GM12878 (cell line): ENCODE measurements at regions not wholly inside any gene's neighbourhood (a gene's known extent, or its start where the extent isn't known, plus 50 kb on each side); places are given as distances from the start of the nearest gene placed in this dataset.

ENCODE experiments used
- ATAC-seq: fragments of 200-7000 bp; cut with Tn5 transposase; 3 replicates; pipeline ENCODE4 v1.9.1; 2020; ENCODE audit warnings: mild to moderate bottlenecking, moderate library complexity
- BruUV-seq: library from RNA; stranded (reverse); fragments of 400-500 nt; replicated peaks from 2 replicates; lab custom pipeline; 2021; lab: Mats Ljungman, UMichigan
- CTCF ChIA-PET: fragments of 300-600 bp; sonication (Branson Sonifier 250); formaldehyde crosslinking; extraction: SDS; loops from one replicate; lab custom pipeline; 2021; ENCODE audit warnings: inconsistent platforms; lab: Yijun Ruan, JAX
- POLR2A ChIA-PET: fragments of 350-600 bp; formaldehyde crosslinking; extraction: SDS; loops from one replicate; lab custom pipeline; 2021; ENCODE audit warnings: inconsistent platforms; lab: Charles Lee
- RAD21 ChIA-PET: fragments of 300-600 bp; sonication (Branson Sonifier 250); formaldehyde crosslinking; loops from one replicate; lab custom pipeline; 2023; ENCODE audit warnings: antibody characterized with exemption; ENCODE audit not compliant: unreplicated experiment; lab: Charles Lee
- SMC1A ChIA-PET: fragments of 300-600 bp; sonication (Branson Sonifier 250); formaldehyde crosslinking; loops from one replicate; lab custom pipeline; 2023; ENCODE audit not compliant: unreplicated experiment, uncharacterized antibody; lab: Charles Lee
- DNase-seq: peaks from one replicate; pipeline ENCODE4 v3.0.0-alpha.2; 2011; ENCODE audit warnings: low read depth, low spot score
- FAIRE-seq: peaks from 3 replicates; lab custom pipeline; 2011; peaks lifted over from hg19 to GRCh38; lab: Jason Lieb, UNC
- H2AFZ ChIP-seq: 2 replicates; pipeline ENCODE4 v1.6.0; 2011; ENCODE audit warnings: low read depth, low read length, control low read depth; ENCODE audit not compliant: control insufficient read depth
- H3K27ac ChIP-seq: 2 replicates; pipeline ENCODE4 v1.5.1; 2011; ENCODE audit warnings: control low read depth; ENCODE audit not compliant: control insufficient read depth, insufficient read depth
- H3K27me3 ChIP-seq, 2 experiments: replicated peaks in 1 of 2; 2 replicates each; pipeline versions ENCODE4 v1.6.0 to v1.6.1; 2011; ENCODE audit warnings: low read length in 1 of 2; ENCODE audit not compliant: control insufficient read depth in 2 of 2, insufficient read depth in 2 of 2
- H3K36me3 ChIP-seq, 2 experiments: 2 replicates each; pipeline ENCODE4 v1.5.1; 2011; ENCODE audit warnings: low read length in 1 of 2; ENCODE audit not compliant: control insufficient read depth in 2 of 2, insufficient read depth in 2 of 2
- H3K4me1 ChIP-seq: 2 replicates; pipeline ENCODE4 v1.6.1; 2011; ENCODE audit warnings: mild to moderate bottlenecking, low read length, moderate library complexity, mixed read lengths; ENCODE audit not compliant: control insufficient read depth, insufficient read depth
- H3K4me2 ChIP-seq: 2 replicates; pipeline ENCODE4 v1.6.0; 2011; ENCODE audit warnings: control low read depth; ENCODE audit not compliant: control insufficient read depth, insufficient read depth
- H3K4me3 ChIP-seq: fragments of 200-600 bp; sonication (generic); 2 replicates; pipeline ENCODE4 v1.5.1; 2016
- H3K79me2 ChIP-seq: 2 replicates; pipeline ENCODE4 v1.6.0; 2011; ENCODE audit warnings: low read length; ENCODE audit not compliant: control insufficient read depth, insufficient read depth
- H3K9ac ChIP-seq: 2 replicates; pipeline ENCODE4 v1.8.0; 2011; ENCODE audit warnings: low read length, control low read depth, mixed read lengths; ENCODE audit not compliant: control insufficient read depth, insufficient read depth
- H3K9me3 ChIP-seq: replicated peaks from 3 replicates; pipeline ENCODE4 v1.5.1; 2011; ENCODE audit warnings: mild to moderate bottlenecking, low read length; ENCODE audit not compliant: control insufficient read depth, insufficient read depth
- H4K20me1 ChIP-seq: 2 replicates; pipeline ENCODE4 v1.6.0; 2011; ENCODE audit not compliant: control insufficient read depth, insufficient read depth
- BCL11A ChIP-seq: IDR thresholded peaks from 2 replicates; pipeline ENCODE4 v1.6.1; 2011; ENCODE audit warnings: low read depth, low read length
- BCL3 ChIP-seq: IDR thresholded peaks from 2 replicates; pipeline ENCODE4 v1.6.1; 2011; ENCODE audit warnings: borderline replicate concordance, low read depth, mild to moderate bottlenecking, moderate library complexity, low read length; ENCODE audit not compliant: insufficient read depth, poor library complexity, severe bottlenecking
- E2F4 ChIP-seq: IDR thresholded peaks from 2 replicates; pipeline ENCODE4 v1.6.1; 2012; ENCODE audit warnings: low read depth, low read length, improper control_type of control experiment
- ETV6 ChIP-seq, 2 experiments: fragments of 450-650 bp in 1 of 2; IDR thresholded peaks in 1 of 2; conservative IDR thresholded peaks in 1 of 2; 2 replicates each; pipeline ENCODE4 v1.6.1; 2014; ENCODE audit warnings: antibody characterized with exemption in 1 of 2, borderline replicate concordance in 1 of 2, low read depth in 1 of 2, mild to moderate bottlenecking in 1 of 2, moderate library complexity in 1 of 2
- IKZF2 ChIP-seq, 2 experiments: fragments of 450-650 bp; IDR thresholded peaks; 2 replicates each; pipeline ENCODE4 v1.6.1; 2017; ENCODE audit warnings: mild to moderate bottlenecking in 2 of 2, moderate library complexity in 2 of 2
- RB1 ChIP-seq: fragments of 450-650 bp; formaldehyde crosslinking; IDR thresholded peaks from 2 replicates; pipeline ENCODE4 v1.6.1; 2017; ENCODE audit warnings: mild to moderate bottlenecking, borderline replicate concordance
- RBBP5 ChIP-seq: fragments of 200-600 bp; sonication (generic); conservative IDR thresholded peaks from 2 replicates; pipeline ENCODE4 v1.6.1; 2016
- RUNX3 ChIP-seq: IDR thresholded peaks from 2 replicates; pipeline ENCODE4 v1.6.1; 2012; ENCODE audit warnings: low read length, inconsistent platforms
- SP1 ChIP-seq: IDR thresholded peaks from one replicate; pipeline ENCODE4 v1.6.1; 2011; ENCODE audit warnings: low read depth, low read length
- TCF12 ChIP-seq: IDR thresholded peaks from 2 replicates; pipeline ENCODE4 v1.6.1; 2011; ENCODE audit warnings: low read depth, mild to moderate bottlenecking, low read length
- ZNF384 ChIP-seq: IDR thresholded peaks from 2 replicates; pipeline ENCODE4 v1.6.1; 2012; ENCODE audit warnings: low read depth, mild to moderate bottlenecking, low read length, improper control_type of control experiment, borderline replicate concordance
- WGBS: methylation state at CpG from one replicate; pipeline ENCODE4 v1.1.6; 2016; ENCODE audit warnings: low lambda C conversion rate; ENCODE audit not compliant: insufficient replicate concordance, insufficient coverage; ENCODE audit errors: missing lambda C conversion rate; 5-methylcytosine and 5-hydroxymethylcytosine counted together
- in situ Hi-C: fragments of 300-500 bp; cut with MboI; formaldehyde crosslinking; loops from 9 replicates; pipeline ENCODE4 v1.14.3; 2018; ENCODE audit warnings: mixed read lengths
- intact Hi-C: fragments of 100-400 bp; cut with micrococcal nuclease; formaldehyde crosslinking; loops from one replicate; pipeline ENCODE4 v1.14.2; 2022; ENCODE audit not compliant: unreplicated experiment

GRCh38 chr9:73839471-73839870 lies 657.7 kb upstream of the RORB start:
- H3K79me2 ChIP-seq = no peaks in the 10 kb centered on the region
- H2AFZ ChIP-seq = no peak overlapping the region
- no peak overlapping the region for H3K4me3 ChIP-seq
- WGBS = 8% methylated on average over 2 of the region's 2 CpGs
- SMC1A ChIA-PET = no interaction called here
- in situ Hi-C loops = no loop called here
- POLR2A ChIA-PET = no interaction called here
- H3K9me3 ChIP-seq = no peaks in the 10 kb centered on the region
- no peak overlapping the region for H3K4me2 ChIP-seq
- no peaks in the 10 kb centered on the region for H3K36me3 ChIP-seq
- CTCF ChIA-PET = no interaction called here
- no peak overlapping the region for H3K9ac ChIP-seq
- no peak for FAIRE-seq
- TF ChIP-seq E2F4 = no peak
- TF ChIP-seq ETV6 (conservative IDR thresholded peaks at IDR 0.05 in 1 of 2, IDR thresholded peaks at IDR 0.05 in 1 of 2; ENCODE audit: borderline replicate concordance in 1 of 2, low read depth in 1 of 2) = no peak
- TF ChIP-seq RUNX3 = no peak
- TF ChIP-seq SP1 = no peak
- no peak for TF ChIP-seq ZNF384
- TF ChIP-seq TCF12 = no peak
- TF ChIP-seq BCL11A = no peak
- TF ChIP-seq IKZF2 (IDR thresholded peaks at IDR 0.05) = no peak
- TF ChIP-seq RB1 = no peak
- TF ChIP-seq BCL3 = no peak
- no peak for TF ChIP-seq RBBP5
- no peak for DNase-seq
- ATAC-seq = no peak
- no peaks in the 10 kb centered on the region for H3K4me1 ChIP-seq
- intact Hi-C loops = no loop called here
- no peaks in the 10 kb centered on the region for H4K20me1 ChIP-seq
- BruUV-seq = no TSS peak
- no peak overlapping the region for H3K27ac ChIP-seq
- RAD21 ChIA-PET = no interaction called here
- no peaks in the 10 kb centered on the region for H3K27me3 ChIP-seq
